ENCODE measurements at regions not wholly inside any gene's neighbourhood (a gene's known extent, or its start where the extent isn't known, plus 50 kb on each side); places are given as distances from the start of the nearest gene placed in this dataset.

DNA sequence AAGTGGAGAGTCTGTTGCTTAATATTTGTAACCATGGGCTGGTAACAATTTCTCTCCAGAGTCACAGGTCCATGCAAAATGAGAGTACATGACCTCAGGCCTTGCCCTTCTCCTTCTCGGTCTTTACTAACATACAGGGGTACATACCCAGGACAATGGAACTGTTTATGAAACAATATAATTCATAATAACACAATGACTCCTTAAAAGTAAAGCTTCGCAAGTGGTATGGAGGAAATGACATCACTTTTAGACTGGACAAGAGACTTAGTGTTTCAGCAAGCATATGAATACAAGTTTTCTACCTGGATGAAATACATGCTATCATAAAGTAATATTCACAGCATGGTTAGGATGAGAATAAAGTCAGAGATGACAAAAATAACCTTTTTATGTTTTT is 386.6 kb downstream of the PLK2 start:
- no peak for DNase-seq (ENCODE audit: low read depth)

DNA sequence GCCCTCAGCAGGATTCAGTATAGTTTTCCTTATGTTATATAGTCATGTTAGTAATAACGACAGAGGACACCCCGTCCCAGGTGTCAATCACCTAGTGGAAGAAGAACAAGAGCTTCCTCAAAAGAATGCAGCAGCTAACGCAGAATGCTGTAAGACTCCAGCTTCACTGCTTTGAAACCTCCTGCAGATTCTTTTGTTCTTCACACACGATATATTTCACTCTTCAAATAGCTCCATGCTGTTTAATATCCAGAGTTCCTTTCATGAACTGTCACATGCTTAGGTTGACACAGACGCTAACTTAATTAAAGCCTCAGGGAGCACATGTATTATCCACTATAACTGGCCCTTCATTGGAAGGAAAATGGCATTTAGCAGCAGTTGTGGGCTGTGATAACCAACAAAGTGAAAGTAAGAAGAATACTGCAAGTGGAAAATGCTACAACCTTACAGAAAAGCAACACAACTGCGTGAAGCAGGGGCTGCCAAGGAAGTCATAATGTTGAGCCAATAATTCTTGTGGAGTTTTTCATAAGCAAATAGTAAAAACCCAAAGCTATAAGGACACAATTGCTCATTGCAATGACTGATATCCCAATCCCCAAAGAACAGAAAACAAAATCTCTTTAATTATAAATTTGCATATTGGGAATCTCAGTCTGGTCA is 387.5 kb downstream of the PLK2 start:
- no peak for DNase-seq (ENCODE audit: low read depth)

DNA sequence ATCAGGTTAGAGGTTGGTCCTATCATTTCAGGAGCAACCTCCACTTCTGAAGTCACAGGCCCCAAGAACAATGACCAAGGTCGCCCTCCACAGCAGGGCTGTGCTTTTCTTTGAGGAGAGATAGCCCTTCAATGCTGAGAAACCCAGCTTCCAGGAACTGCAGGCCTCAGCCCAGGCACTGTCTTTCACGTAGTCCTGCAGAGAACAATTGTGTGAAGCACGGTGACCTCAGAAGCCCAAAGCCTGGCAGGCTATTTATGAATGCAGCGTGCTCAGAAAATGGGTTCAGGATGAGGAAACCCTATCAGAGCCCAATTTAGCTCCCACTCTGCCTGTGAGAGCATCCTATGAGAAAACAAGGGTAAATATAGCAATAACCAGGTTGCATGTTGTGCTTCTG is 388.3 kb downstream of the PLK2 start:
- DNase-seq (ENCODE audit: low read depth) = peak; percentile 59

DNA sequence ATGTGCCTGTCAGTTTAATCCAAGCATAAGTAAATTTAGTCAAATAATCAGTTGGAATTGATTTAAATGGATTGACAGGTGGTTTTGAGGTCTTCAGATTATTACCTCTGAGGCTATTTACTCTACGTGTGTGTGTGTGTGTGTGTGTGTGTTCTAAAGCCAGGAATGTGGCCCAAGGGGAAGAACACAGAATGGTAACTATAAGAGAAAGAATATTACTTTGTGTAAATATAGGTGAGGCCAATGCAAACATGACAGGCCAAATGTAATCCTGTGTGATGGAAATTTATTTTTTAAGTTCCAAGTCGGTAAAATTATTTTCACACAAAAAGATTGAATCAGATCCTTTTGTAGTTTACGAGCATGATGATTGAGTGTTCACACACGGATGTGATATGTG is 390.0 kb downstream of the PLK2 start:
- no peak for DNase-seq (ENCODE audit: low read depth)

DNA sequence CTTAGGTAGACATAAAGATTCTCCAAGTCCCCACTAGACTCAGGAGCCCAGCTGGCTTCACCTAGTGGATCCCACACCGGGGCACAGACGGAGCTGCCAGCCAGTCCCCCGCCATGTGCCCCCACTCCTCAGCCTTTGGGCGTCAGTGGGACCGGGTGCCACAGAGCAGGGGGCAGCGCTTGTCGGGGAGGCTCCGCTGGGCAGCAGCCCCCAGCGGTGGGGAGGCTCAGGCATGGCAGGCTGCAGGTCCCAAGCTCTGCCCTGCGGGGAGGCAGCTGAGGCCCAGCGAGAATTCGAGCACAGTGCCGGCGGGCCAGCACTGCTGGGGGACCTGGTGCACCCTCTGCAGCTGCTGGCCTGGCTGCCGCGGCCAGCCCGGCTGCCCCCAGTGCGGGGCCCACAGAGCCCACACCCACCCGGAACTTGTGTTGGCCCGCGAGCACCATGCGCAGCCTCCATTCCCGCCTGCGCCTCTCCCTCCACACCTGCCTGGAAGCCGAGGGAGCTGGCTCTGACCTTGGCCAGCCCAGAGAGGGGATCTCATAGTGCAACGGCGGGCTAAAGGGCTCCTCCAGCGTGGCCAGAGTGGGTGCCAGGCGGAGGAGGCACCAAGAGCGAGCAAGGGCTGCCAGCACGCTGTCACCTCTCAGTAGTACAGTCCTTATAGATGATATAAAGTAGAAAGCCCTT is 390.7 kb downstream of the PLK2 start:
- DNase-seq (ENCODE audit: low read depth) = no peak

DNA sequence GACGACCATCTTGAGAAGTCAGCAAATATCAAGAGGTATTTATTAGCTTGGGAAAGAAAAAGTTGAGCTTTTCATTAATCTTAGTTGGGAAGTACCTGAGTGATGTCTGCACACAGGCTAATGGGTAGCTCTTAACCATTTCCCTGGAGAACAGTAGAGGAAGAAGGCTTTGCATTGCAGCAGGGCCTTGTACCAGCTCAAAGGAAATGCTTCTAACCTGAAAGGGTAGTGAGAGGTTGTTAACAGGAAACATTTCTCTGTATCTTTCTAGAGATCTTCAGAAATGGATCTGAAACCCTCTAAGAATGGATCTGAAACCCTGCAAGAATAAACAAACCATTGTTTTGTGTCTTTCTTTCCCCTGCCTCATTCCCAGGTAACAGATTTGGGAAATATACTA is 393.3 kb downstream of the PLK2 start:
- DNase-seq (ENCODE audit: low read depth) = no peak

DNA sequence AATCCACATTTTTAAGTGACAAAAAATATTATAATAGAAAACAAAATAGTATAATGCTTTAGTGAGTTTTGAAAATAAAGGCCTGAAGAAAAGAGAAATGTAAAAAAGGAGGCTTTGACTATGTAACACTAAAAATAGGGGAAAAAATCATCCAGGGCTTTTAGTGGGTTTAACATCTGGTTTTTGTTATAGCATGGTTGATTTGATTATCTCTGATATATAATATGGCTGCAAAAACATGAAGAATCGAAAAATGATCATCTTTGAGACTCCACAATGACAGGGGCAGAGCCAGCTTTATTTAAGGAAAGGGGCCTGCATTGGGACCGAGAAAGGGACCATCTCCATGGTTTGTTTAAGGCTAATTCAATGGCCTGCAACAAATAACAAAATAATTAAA is 393.8 kb downstream of the PLK2 start:
- DNase-seq (ENCODE audit: low read depth) = no peak

DNA sequence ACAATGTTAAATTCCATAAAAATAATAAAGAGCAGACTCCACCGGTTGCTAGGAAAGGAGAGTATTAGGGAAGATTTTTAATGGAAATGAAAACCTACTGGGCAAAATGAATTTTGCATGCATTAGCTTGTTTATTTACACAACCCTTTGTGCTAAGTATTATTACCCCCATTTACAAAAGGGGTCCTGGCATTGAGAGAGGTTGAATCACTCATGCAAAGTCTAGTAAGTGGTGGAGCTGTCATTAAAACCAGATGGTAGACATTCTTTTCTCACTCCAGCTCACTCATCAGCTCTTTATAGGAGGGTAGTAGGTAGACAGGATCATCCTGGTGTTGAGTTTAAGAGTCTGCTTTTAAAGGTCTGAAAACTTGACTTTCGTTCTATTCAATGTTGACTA is 395.1 kb downstream of the PLK2 start:
- no peak for DNase-seq (ENCODE audit: low read depth)

DNA sequence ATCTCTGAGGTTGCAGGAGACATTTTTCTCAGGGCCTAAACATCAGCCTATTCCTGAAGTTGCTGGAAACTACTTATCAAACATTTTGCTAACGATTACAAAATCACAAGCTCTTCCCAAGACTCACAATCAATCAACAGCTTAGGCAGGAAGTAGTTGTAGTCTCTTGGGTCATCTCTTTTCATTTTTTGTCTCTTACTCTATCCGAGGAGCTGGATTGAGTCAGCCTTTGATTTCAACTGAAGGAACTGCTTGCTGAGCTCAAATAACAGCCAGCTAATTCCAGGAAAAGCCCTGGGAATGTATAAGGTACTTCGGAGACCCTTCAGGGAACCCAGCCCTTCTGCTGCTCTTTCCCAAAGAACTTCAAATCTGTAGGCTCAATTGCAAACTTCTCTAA is 398.9 kb downstream of the PLK2 start:
- DNase-seq (ENCODE audit: low read depth) = peak; percentile 16

DNA sequence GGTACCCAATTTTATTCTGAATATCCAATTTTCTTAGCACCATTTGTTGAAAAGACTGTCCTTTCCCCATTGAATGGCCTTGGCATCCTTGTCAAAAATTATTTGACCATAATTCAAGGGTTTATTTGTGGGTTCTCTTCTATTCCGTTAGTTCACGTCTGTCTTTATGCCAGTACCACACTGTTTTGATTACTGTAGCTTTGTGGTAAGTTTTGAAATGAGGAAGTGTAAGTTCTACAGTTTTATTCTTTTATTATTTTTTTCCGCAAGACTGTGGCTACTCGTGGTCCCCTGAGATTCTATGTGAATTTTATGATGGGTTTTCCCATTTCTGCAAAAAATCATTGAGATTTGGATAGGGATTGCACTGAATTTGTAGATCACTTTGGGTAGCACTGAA is 402.6 kb downstream of the PLK2 start:
- DNase-seq (ENCODE audit: low read depth) = no peak

DNA sequence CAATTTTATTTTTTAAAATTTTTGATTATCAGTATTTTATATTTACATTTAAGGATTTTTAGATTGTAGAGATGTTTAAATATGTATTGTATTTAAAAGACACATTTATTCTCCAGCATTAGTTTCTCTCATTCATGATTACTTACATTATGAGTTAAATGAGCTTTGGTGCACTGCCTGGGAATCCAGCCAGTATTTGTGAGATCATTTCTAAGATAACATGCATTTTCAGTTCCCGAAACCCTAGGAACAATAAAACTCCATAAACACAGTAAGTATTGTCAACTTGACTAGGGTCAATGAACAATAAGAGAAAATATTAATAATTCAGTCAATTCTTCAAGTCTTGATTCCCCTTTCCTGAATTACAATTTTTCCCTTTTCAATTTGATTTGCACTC is 403.3 kb downstream of the PLK2 start:
- DNase-seq (ENCODE audit: low read depth) = no peak

DNA sequence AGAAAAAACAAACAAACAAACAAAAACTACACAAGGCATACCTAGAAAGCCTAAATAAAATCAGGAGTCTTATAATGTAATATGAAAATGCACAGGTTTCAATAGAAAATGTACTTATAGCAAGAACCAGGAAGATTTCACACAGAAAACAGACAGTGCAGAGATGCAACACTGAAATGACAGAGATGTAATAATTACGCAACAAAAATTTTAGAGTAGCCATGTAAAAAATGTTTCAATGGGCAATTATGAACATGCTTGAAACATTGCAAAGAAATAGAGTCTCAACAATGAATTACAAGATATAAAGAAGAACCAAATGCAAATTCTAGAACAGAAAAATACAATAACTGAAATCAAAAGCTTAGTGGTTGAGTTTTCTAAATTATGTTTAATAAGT is 405.9 kb downstream of the PLK2 start:
- no peak for DNase-seq (ENCODE audit: low read depth)

DNA sequence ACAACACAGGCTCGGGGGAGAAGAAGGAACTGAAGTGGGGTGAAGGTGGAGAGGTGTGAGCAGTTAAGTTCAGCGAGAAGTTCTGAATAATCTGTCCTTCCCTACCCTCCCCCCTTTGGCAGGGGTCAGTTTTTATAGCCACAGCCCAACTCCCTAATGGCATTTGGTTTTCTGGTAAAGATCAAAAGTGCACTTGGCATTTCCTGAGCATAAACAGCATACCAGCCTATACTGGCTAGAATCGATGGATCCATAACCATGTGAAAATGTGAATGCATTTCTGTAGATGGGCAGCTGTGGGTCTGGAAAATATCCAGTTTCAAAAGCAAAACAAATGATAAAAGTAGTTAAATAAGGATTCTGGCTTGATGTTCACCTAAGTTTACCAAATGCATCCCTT is 410.9 kb downstream of the PLK2 start:
- DNase-seq (ENCODE audit: low read depth) = no peak

DNA sequence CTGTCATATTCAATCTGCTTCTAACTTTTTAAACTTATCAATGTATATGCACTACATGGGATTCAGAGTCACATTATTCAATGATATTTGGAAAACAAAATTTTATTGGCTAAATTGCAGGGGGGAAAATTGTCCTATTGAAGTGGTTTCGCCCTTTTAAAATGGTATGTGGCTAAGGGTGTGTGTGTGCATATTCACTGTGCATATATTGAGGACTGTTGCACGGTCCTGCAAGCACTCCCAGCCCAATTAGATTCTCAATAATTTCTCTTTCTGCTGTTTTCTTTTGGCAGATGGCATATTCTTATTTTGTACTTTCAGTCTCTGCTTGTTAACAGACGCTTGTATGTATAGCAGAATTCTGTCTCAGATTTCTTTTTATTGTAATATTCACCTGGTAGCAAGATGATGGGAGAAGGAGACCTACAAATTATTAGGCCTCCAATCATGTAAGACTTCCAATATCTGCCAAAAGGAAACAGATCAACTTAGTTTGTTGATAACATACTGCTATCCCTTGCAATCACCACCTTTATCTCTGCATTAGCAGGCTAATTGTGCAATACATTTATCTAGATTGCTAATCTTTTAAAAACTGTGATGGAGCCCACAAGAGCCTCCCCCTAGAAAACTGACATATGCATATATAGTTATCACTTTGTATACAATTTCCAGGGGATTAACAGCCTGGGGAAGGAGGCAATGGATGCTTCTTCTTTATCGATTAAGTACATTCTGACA is 411.5 kb downstream of the PLK2 start:
- no peak for DNase-seq (ENCODE audit: low read depth)

DNA sequence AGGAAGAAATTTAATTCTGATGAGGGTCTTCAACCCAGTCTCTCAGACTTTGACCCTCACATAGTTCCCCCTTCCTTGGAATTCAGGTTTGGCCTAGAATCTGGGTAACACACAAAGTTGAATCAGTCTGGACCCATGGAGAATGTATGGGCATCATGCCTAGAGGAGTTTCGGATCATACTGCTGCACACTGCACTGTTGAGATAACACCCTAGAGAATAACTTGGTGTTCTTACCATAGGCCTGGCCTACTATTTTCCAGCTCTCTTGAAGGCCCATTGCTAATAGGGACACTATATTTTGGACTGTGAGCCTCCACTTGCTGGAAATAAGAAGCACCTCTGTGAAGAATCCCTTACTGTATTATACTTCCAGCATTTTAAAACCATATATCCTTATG is 413.5 kb downstream of the PLK2 start:
- no peak for DNase-seq (ENCODE audit: low read depth)

DNA sequence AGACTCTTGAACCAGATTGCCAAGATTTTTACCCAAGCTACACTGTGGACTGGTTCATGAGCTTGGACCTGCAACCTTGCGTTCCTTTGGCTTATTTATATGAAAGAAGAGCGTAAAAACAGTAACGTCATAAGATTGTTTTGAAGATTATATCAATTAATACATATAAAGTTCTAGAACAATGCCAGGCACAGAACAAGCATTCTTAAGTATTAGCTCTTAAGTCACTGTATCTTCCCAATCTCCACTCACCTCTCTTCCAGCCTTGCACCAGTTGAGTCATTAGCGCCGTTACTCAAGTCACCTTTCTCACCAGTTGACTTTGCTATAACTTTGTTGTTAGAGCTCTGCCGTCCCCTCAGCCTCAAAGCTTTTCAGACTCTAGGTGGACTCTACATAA is 415.7 kb downstream of the PLK2 start:
- no peak for DNase-seq (ENCODE audit: low read depth)

DNA sequence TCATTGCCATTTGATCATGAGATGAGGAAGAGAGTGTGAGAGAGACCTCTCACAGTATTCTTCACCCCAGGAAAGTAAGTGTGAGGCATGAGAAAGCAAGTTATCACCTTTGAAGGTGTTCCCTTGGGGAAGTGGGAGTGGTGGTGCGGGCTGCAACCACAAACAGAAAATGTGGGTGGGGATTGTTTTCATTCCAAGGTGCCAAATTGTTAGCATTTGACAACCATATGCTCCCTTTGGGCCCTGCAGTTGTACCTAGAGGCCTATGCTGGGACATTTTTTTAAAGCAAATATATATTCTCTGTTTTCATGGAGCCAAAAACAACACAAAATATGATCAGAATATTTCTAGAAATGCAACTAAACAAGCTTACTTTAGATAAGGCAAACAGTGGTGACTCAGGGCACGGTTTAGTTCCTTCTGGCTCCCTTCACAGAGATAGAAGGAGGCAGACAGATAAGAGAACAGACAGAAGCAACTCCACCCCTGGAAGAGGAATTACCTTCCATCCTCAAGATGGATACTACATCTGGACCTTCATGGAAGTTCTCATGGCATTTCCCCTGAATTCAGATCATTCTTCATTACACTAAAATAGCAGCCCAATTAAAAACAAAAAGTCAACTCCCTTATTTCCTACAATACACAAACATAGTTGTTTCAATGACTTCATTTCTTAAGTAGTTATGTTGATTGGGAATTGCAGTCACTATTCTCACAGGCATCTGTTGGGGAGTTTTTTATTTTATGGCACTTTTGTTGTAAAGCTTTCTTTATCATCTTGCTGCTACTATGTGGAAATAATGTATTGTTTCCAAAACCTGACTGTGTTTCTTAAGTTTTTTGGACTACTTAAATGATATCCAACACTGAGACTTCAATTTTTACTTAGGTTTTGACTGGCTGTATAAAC is 416.6 kb downstream of the PLK2 start:
- DNase-seq (ENCODE audit: low read depth) = no peak

DNA sequence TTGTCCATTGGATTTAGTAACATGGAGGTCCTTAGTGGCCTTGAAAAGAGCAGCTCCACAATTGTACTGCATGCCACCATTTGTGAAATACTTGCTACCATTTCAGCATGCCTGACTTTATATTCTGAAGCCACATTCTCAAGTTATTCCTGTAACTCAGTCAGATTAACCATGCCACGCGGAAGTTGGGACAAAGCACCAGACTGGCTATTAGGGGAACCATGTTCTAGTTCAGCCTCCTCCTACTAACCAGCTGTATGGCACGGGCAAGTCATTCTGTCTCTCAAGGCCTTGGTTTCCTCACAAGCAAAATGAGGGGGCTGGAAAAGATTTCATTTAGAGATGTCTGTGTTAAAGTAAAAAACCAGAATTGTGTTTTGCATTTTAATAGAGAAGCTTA is 418.0 kb downstream of the PLK2 start:
- no peak for DNase-seq (ENCODE audit: low read depth)

DNA sequence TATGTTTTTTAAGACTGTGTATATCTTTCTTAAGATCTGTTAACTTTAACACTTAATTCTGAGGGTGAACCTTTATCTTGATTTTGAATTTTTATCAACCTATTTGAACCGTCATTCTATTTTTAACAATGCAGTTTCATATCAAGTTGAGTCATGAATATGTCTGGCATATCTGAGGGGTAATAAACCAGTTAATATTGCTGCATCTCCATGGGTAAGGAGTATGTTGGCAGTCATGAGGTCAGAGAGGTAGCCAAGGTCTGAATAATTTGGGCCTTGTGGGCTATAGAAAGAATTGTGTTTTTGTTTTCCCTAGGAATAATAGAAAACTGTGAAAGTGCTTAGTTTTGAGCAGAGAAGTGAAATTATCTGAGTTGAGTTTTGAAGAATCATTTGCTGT is 419.0 kb downstream of the PLK2 start:
- DNase-seq (ENCODE audit: low read depth) = no peak

DNA sequence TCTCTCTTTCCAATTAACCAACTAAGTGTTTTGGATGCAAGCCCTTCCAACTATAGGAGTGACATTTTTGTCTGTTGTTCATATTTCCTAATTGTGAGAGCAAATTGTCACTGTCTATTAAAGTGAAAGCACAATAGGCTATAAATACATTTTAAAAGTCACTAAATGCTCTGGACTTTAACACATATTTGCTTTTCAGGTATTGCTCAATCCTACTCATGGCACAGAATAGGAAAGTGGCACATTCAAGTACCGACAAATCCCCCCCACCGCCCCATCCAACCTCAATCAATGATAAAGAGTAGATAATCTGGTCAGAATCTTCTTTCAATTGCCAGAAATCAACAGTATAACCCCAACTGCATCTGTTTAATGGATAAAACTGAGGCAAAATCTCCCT is 419.8 kb downstream of the PLK2 start:
- DNase-seq (ENCODE audit: low read depth) = no peak

DNA sequence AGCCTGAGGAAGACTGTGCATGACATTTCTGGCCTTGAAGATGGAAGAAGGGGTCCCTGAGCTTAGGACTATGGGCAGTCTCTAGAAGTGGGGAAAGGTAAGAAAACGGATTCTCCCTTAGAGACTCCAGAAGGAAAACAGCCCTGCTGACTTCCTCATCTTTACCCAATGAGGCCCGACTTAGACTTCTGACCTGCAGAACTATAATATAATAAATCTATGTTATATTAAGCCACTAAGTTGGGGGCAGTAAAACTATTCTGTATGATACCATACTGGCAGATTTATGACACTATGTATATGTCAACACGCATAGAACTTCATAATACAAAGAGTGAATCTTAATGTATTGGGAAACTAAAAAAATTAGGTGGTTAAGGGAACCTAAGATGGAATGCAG is 422.0 kb downstream of the PLK2 start:
- DNase-seq (ENCODE audit: low read depth) = no peak

DNA sequence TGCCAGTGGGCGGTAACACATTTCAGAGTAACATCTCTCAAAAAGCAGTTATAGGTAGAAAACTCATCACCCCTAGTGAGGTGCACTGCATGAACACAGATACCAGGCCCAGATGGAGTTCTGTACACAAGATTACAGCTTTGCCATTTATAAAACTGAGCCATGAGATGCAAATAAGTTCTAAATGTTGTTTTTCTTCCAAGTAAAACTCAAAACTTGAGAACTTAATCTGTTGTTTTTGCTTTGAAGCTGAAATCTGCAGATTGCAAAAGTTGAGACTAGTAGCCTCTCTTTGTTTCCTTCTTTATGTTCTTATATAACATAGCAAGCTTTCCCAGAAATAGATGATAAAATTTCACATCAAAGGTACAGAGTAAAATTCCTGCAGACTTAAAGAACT is 434.1 kb downstream of the PLK2 start:
- DNase-seq (ENCODE audit: low read depth) = no peak
